K562 (cell line): ENCODE measurements at regions not wholly inside any gene's neighbourhood (a gene's known extent, or its start where the extent isn't known, plus 50 kb on each side); places are given as distances from the start of the nearest gene placed in this dataset.

ENCODE experiments used
- ATAC-seq: fragments of 200-7000 bp; cut with Tn5 transposase; 3 replicates; pipeline ENCODE4 v1.9.1; 2020; ENCODE audit warnings: moderate library complexity
- BruUV-seq: library from RNA; stranded (reverse); fragments of 400-500 nt; replicated peaks from 2 replicates; lab custom pipeline; 2021; lab: Mats Ljungman, UMichigan
- CTCF ChIA-PET: fragments of 300-600 bp; formaldehyde crosslinking; extraction: SDS; loops from one replicate; lab custom pipeline; 2021; ENCODE audit warnings: low intra/inter-chr PET ratio; lab: Yijun Ruan, JAX
- POLR2A ChIA-PET: fragments of 300-600, 350-650 bp; sonication (Branson Sonifier 250); formaldehyde crosslinking; extraction: SDS; loops from one replicate; lab custom pipeline; 2021; ENCODE audit warnings: antibody characterized with exemption, inconsistent platforms; lab: Yijun Ruan, JAX
- DNase-seq, 4 experiments: peaks; one replicate each; pipeline versions ENCODE4 v3.0.0 to v3.0.0-alpha.2; 2011 to 2018; ENCODE audit warnings: low spot score in 3 of 4, mixed read lengths in 3 of 4; ENCODE audit errors: extremely low read depth in 1 of 4
- FAIRE-seq: peaks from 2 replicates; lab custom pipeline; 2011; peaks lifted over from hg19 to GRCh38; lab: Jason Lieb, UNC
- H2AFZ ChIP-seq: 2 replicates; pipeline ENCODE4 v1.6.0; 2011; ENCODE audit warnings: low read depth, low read length, control low read depth, inconsistent platforms
- H3K27ac ChIP-seq: fragments of 200-600 bp; 3 replicates; pipeline ENCODE4 v1.8.0; 2011; ENCODE audit warnings: low read depth, mild to moderate bottlenecking, control low read depth, inconsistent platforms, low read length, moderate library complexity, mixed read lengths; ENCODE audit errors: extremely low read depth
- H3K27me3 ChIP-seq, 2 experiments: fragments of 300-600 bp in 1 of 2; 2 replicates in 1 of 2; 3 replicates in 1 of 2; pipeline versions ENCODE4 v1.6.0 to v1.8.0; 2011; ENCODE audit warnings: inconsistent platforms in 2 of 2, low read length in 2 of 2, mild to moderate bottlenecking in 1 of 2, mixed read lengths in 1 of 2, moderate library complexity in 1 of 2; ENCODE audit not compliant: control insufficient read depth in 2 of 2, insufficient read depth in 2 of 2
- H3K36me3 ChIP-seq: fragments of 300-600 bp; 3 replicates; pipeline ENCODE4 v1.8.0; 2011; ENCODE audit warnings: mild to moderate bottlenecking, low read length, inconsistent platforms; ENCODE audit not compliant: control insufficient read depth, insufficient read depth
- H3K4me1 ChIP-seq, 2 experiments: fragments of 200-600 bp in 1 of 2; replicated peaks in 1 of 2; 2 replicates in 1 of 2; 3 replicates in 1 of 2; pipeline versions ENCODE4 v1.5.1 to v1.8.0; 2011; ENCODE audit warnings: inconsistent platforms in 2 of 2, low read length in 2 of 2, mild to moderate bottlenecking in 1 of 2, mixed read lengths in 1 of 2, moderate library complexity in 1 of 2; ENCODE audit not compliant: control insufficient read depth in 2 of 2, insufficient read depth in 2 of 2
- H3K4me2 ChIP-seq: 2 replicates; pipeline ENCODE4 v1.6.1; 2011; ENCODE audit warnings: low read length, control low read depth, inconsistent platforms, mixed read lengths; ENCODE audit not compliant: insufficient read depth
- H3K4me3 ChIP-seq: fragments of 200-600 bp; sonication (generic), shearing (Covaris generic); 2 replicates; pipeline ENCODE4 v1.5.1; 2016; ENCODE audit warnings: control low read depth, inconsistent platforms
- H3K79me2 ChIP-seq: fragments of 200-600 bp; 3 replicates; pipeline ENCODE4 v1.8.0; 2011; ENCODE audit warnings: low read length, inconsistent platforms; ENCODE audit not compliant: control insufficient read depth, insufficient read depth
- H3K9ac ChIP-seq, 2 experiments: 2 replicates each; pipeline versions ENCODE4 v1.6.0 to v1.6.1; 2011; ENCODE audit warnings: low read depth in 2 of 2, low read length in 2 of 2, control low read depth in 1 of 2, inconsistent platforms in 1 of 2, mild to moderate bottlenecking in 1 of 2, mixed read lengths in 1 of 2; ENCODE audit not compliant: insufficient read depth in 1 of 2
- H3K9me1 ChIP-seq: one replicate; pipeline ENCODE4 v1.6.0; 2011; ENCODE audit warnings: inconsistent platforms, mild to moderate bottlenecking, low read length, moderate library complexity; ENCODE audit not compliant: control insufficient read depth, insufficient read depth
- H3K9me3 ChIP-seq: replicated peaks from 2 replicates; pipeline ENCODE4 v1.5.1; 2011; ENCODE audit warnings: low read depth, low read length, inconsistent platforms; ENCODE audit not compliant: control insufficient read depth, insufficient read depth
- H4K20me1 ChIP-seq: replicated peaks from 2 replicates; pipeline ENCODE4 v1.6.1; 2011; ENCODE audit warnings: low read length, inconsistent platforms, mixed read lengths; ENCODE audit not compliant: control insufficient read depth, insufficient read depth
- BDP1 ChIP-seq: IDR thresholded peaks from 3 replicates; pipeline ENCODE4 v1.6.1; 2011; ENCODE audit not compliant: insufficient read length, insufficient read depth
- CSDE1 ChIP-seq, 2 experiments: fragments of 450-650 bp; IDR thresholded peaks; 2 replicates each; pipeline ENCODE4 v1.6.1; 2016; ENCODE audit warnings: mild to moderate bottlenecking in 1 of 2
- HCFC1 ChIP-seq: IDR thresholded peaks from 2 replicates; pipeline ENCODE4 v1.6.1; 2012; ENCODE audit warnings: low read depth, low read length, improper control_type of control experiment
- HEY1 ChIP-seq: fragments of 250-450 bp; sonication (Bioruptor Pico); IDR thresholded peaks from 2 replicates; pipeline ENCODE4 v1.5.0; 2020; ENCODE audit warnings: mild to moderate bottlenecking, moderate library complexity, borderline replicate concordance
- NR2C1 ChIP-seq, 2 experiments: fragments of 450-650 bp; IDR thresholded peaks; 2 replicates each; pipeline ENCODE4 v1.6.1; 2017; ENCODE audit warnings: mild to moderate bottlenecking in 2 of 2, antibody characterized with exemption in 1 of 2, inconsistent platforms in 1 of 2, missing compliant biosample characterization in 1 of 2, missing genetic modification characterization in 1 of 2
- NR2F6 ChIP-seq: fragments of 450-650 bp; formaldehyde crosslinking; IDR thresholded peaks from 2 replicates; pipeline ENCODE4 v1.4.0; 2020; ENCODE audit warnings: mild to moderate bottlenecking
- POLR2A ChIP-seq: fragments of 450-650 bp; conservative IDR thresholded peaks from 2 replicates; pipeline ENCODE4 v1.6.1; 2016
- SETDB1 ChIP-seq: IDR thresholded peaks from one replicate; pipeline ENCODE4 v1.6.1; 2012; ENCODE audit warnings: low read length, control low read depth, inconsistent platforms
- TEAD2 ChIP-seq: fragments of 450-650 bp; IDR thresholded peaks from 2 replicates; pipeline ENCODE4 v1.6.1; 2016; ENCODE audit warnings: missing genetic modification characterization, control low read depth, missing compliant biosample characterization
- THRAP3 ChIP-seq: fragments of 450-650 bp; IDR thresholded peaks from 2 replicates; pipeline ENCODE4 v1.6.1; 2016; ENCODE audit warnings: mild to moderate bottlenecking, inconsistent platforms, borderline replicate concordance
- ZC3H11A ChIP-seq: IDR thresholded peaks from 2 replicates; pipeline ENCODE4 v1.6.1; 2012; ENCODE audit warnings: low read depth, low read length, improper control_type of control experiment
- ZNF444 ChIP-seq: fragments of 250-450 bp; sonication (Bioruptor Pico); IDR thresholded peaks from 2 replicates; pipeline ENCODE4 v1.4.0; 2020; ENCODE audit warnings: mild to moderate bottlenecking, moderate library complexity
- WGBS: fragments of 100-300 bp; shearing (Covaris generic); methylation state at CpG from one replicate; pipeline ENCODE4 v1.1.6; 2016; ENCODE audit warnings: low coverage, mixed read lengths; ENCODE audit not compliant: insufficient coverage; ENCODE audit errors: missing lambda C conversion rate; 5-methylcytosine and 5-hydroxymethylcytosine counted together
- in situ Hi-C: fragments of 300-500 bp; cut with MboI; formaldehyde crosslinking; loops from 4 replicates; pipeline ENCODE4 v1.15.0; 2018; ENCODE audit warnings: inconsistent platforms, mixed read lengths
- intact Hi-C: fragments of 100-400 bp; cut with micrococcal nuclease; formaldehyde crosslinking; loops from 2 replicates; pipeline ENCODE4 v1.14.2; 2022
- TF ChIP-seq, protein P1 (sequence below): sonication (generic); formaldehyde crosslinking; IDR thresholded peaks from 2 replicates; pipeline ENCODE4 v1.9.0; 2022; ENCODE audit warnings: mild to moderate bottlenecking, missing genetic modification reagents
- TF ChIP-seq, protein P2 (sequence below): fragments of 200-800 bp; sonication (Bioruptor generic); IDR thresholded peaks from 2 replicates; pipeline ENCODE4 v1.6.1; 2017; ENCODE audit warnings: missing genetic modification characterization, missing compliant biosample characterization

DNA sequence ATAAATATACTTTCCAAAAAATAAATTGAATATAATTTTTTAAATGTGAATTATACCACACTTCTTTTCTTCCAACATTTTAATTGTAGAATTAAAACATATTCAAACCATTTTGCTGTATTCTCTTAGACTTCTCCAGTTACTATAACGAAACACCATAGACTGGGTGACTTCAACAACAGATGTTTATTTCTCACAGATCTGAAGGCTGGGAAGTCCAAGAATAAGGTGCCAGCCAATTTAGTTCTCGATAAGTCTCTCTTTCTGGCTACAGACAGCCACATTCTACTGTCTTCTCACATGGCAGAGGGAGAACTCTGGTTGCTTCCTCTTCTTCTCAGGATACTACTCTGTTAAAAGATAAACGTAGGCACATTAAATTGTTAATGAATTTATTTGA lies 155.8 kb upstream of the UGT8 start:
- no peak for ATAC-seq
- no peaks in the 10 kb centered on the region for H3K27me3 ChIP-seq
- H3K4me3 ChIP-seq = no peak overlapping the region
- no peaks in the 10 kb centered on the region for H3K9me1 ChIP-seq
- H3K4me1 ChIP-seq = no peaks in the 10 kb centered on the region
- no peak overlapping the region for H3K9ac ChIP-seq
- CTCF ChIA-PET = no interaction called here
- no peak for FAIRE-seq
- no peak overlapping the region for H3K27ac ChIP-seq
- H2AFZ ChIP-seq = no peak overlapping the region
- DNase-seq = no peak
- H3K79me2 ChIP-seq = no peaks in the 10 kb centered on the region
- intact Hi-C loops = no loop called here
- no peaks in the 10 kb centered on the region for H4K20me1 ChIP-seq
- TF ChIP-seq, protein P1, sequence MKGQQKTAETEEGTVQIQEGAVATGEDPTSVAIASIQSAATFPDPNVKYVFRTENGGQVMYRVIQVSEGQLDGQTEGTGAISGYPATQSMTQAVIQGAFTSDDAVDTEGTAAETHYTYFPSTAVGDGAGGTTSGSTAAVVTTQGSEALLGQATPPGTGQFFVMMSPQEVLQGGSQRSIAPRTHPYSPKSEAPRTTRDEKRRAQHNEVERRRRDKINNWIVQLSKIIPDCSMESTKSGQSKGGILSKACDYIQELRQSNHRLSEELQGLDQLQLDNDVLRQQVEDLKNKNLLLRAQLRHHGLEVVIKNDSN (CRISPR knock-in tag) = no peak
- no peak for TF ChIP-seq NR2C1 (IDR thresholded peaks at IDR 0.05)
- TF ChIP-seq NR2C1 (tag; IDR thresholded peaks at IDR 0.05) = no peak
- TF ChIP-seq HEY1 (CRISPR knock-in tag) = no peak
- no peak for TF ChIP-seq THRAP3
- TF ChIP-seq ZC3H11A = no peak
- no peak for TF ChIP-seq TEAD2 (tag)
- TF ChIP-seq HCFC1 = no peak
- TF ChIP-seq NR2F6 = no peak
- no peak for TF ChIP-seq SETDB1
- no peak for TF ChIP-seq CSDE1 (IDR thresholded peaks at IDR 0.05)
- TF ChIP-seq, protein P2, sequence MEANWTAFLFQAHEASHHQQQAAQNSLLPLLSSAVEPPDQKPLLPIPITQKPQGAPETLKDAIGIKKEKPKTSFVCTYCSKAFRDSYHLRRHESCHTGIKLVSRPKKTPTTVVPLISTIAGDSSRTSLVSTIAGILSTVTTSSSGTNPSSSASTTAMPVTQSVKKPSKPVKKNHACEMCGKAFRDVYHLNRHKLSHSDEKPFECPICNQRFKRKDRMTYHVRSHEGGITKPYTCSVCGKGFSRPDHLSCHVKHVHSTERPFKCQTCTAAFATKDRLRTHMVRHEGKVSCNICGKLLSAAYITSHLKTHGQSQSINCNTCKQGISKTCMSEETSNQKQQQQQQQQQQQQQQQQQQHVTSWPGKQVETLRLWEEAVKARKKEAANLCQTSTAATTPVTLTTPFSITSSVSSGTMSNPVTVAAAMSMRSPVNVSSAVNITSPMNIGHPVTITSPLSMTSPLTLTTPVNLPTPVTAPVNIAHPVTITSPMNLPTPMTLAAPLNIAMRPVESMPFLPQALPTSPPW (CRISPR knock-in tag) = no peak
- TF ChIP-seq POLR2A = no peak
- no peak for TF ChIP-seq ZNF444 (CRISPR knock-in tag)
- TF ChIP-seq BDP1 = no peak
- TF ChIP-seq, all 486 proteins: peak for 0
- POLR2A ChIA-PET = no interaction called here
- no peak overlapping the region for H3K4me2 ChIP-seq
- in situ Hi-C loops = no loop called here
- WGBS = 0% methylated on average over 3 of the region's 3 CpGs
- no peaks in the 10 kb centered on the region for H3K9me3 ChIP-seq
- no TSS peak for BruUV-seq
- no peaks in the 10 kb centered on the region for H3K36me3 ChIP-seq
